DND-41 (cell line): ENCODE measurements at regions not wholly inside any gene's neighbourhood (a gene's known extent, or its start where the extent isn't known, plus 50 kb on each side); places are given as distances from the start of the nearest gene placed in this dataset.

ENCODE experiments used
- ATAC-seq: fragments of 200-7000 bp; cut with Tn5 transposase; 3 replicates; pipeline ENCODE4 v1.9.1; 2021; ENCODE audit warnings: low read depth; ENCODE audit not compliant: insufficient read depth
- DNase-seq: peaks from one replicate; pipeline ENCODE4 v3.0.0-alpha.2; 2020
- H2AFZ ChIP-seq: 2 replicates; pipeline ENCODE4 v1.6.0; 2012; ENCODE audit warnings: low read depth, low read length
- H3K27ac ChIP-seq: 2 replicates; pipeline ENCODE4 v1.5.1; 2012; ENCODE audit warnings: low read length, inconsistent platforms
- H3K27me3 ChIP-seq: fragments of 200-600 bp; sonication (generic); 2 replicates; pipeline ENCODE4 v1.6.0; 2012; ENCODE audit warnings: low read length, mild to moderate bottlenecking, inconsistent platforms; ENCODE audit not compliant: insufficient read depth, poor library complexity
- H3K36me3 ChIP-seq: 2 replicates; pipeline ENCODE4 v1.5.1; 2012; ENCODE audit warnings: low read length, inconsistent platforms; ENCODE audit not compliant: insufficient read depth
- H3K4me1 ChIP-seq: 2 replicates; pipeline ENCODE4 v1.5.1; 2012; ENCODE audit warnings: mild to moderate bottlenecking, low read length; ENCODE audit not compliant: insufficient read depth
- H3K4me2 ChIP-seq: 2 replicates; pipeline ENCODE4 v1.6.0; 2012; ENCODE audit warnings: mild to moderate bottlenecking, moderate library complexity, low read length, inconsistent platforms; ENCODE audit not compliant: insufficient read depth
- H3K4me3 ChIP-seq, 2 experiments: fragments of 200-600 bp in 1 of 2; shearing (Covaris generic) in 1 of 2; 2 replicates each; pipeline ENCODE4 v1.5.1; 2012 to 2016; ENCODE audit warnings: inconsistent platforms in 2 of 2, low read length in 2 of 2, mild to moderate bottlenecking in 2 of 2, low read depth in 1 of 2, moderate library complexity in 1 of 2
- H3K79me2 ChIP-seq: 2 replicates; pipeline ENCODE4 v1.6.0; 2012; ENCODE audit warnings: low read length, inconsistent platforms; ENCODE audit not compliant: insufficient read depth
- H3K9ac ChIP-seq: 2 replicates; pipeline ENCODE4 v1.6.0; 2012; ENCODE audit warnings: low read depth, mild to moderate bottlenecking, inconsistent platforms, low read length, moderate library complexity
- H3K9me3 ChIP-seq: 2 replicates; pipeline ENCODE4 v1.5.1; 2012; ENCODE audit warnings: low read length, moderate library complexity, mild to moderate bottlenecking, inconsistent platforms; ENCODE audit not compliant: insufficient read depth, severe bottlenecking
- H4K20me1 ChIP-seq: 2 replicates; pipeline ENCODE4 v1.6.0; 2012; ENCODE audit warnings: low read length; ENCODE audit not compliant: insufficient read depth
- CTCF ChIP-seq: IDR thresholded peaks from 2 replicates; pipeline ENCODE4 v1.5.1; 2012; ENCODE audit warnings: borderline replicate concordance, low read length, moderate library complexity, mild to moderate bottlenecking; ENCODE audit not compliant: poor library complexity, severe bottlenecking; ENCODE audit errors: extremely low read depth
- EZH2 ChIP-seq: IDR thresholded peaks from 3 replicates; pipeline ENCODE4 v1.6.1; 2012; ENCODE audit warnings: borderline replicate concordance, low read depth, mild to moderate bottlenecking, moderate library complexity, low read length, inconsistent platforms; ENCODE audit not compliant: severe bottlenecking

- TF ChIP-seq CTCF = no peak
- no peak for TF ChIP-seq EZH2
- no peaks in the 10 kb centered on the region for H3K4me1 ChIP-seq
- H3K27ac ChIP-seq = no peak overlapping the region
- DNase-seq = no peak
- no peaks in the 10 kb centered on the region for H3K9me3 ChIP-seq
- H3K4me2 ChIP-seq = no peak overlapping the region
- H2AFZ ChIP-seq = no peak overlapping the region
- no peaks in the 10 kb centered on the region for H4K20me1 ChIP-seq
- no peak overlapping the region for H3K4me3 ChIP-seq
- H3K36me3 ChIP-seq = no peaks in the 10 kb centered on the region
- no peak for ATAC-seq
- H3K27me3 ChIP-seq = peaks cover 8% of the 10 kb centered on the region
- H3K9ac ChIP-seq = no peak overlapping the region
- no peaks in the 10 kb centered on the region for H3K79me2 ChIP-seq
Measured at GRCh38 chr12:30843211-30843610, 83.3 kb upstream of the TSPAN11 start.

- Histone ChIP-seq H3K36me3 (no peaks in the 10 kb centered on the region), H3K4me1 (no peaks in the 10 kb centered on the region), H3K27me3 (peaks cover 11% of the 10 kb centered on the region), H2AFZ (no peak overlapping the region), H3K4me2 (no peak overlapping the region), H4K20me1 (no peaks in the 10 kb centered on the region), H3K79me2 (no peaks in the 10 kb centered on the region), H3K9me3 (no peaks in the 10 kb centered on the region), H3K27ac (no peak overlapping the region), H3K9ac (no peak overlapping the region), H3K4me3 (no peak overlapping the region)
- DNase-seq (no peak), ATAC-seq (no peak)
- TF ChIP-seq EZH2 (no peak), CTCF (no peak)
Measured at GRCh38 chr12:30840715-30841114, 85.8 kb upstream of the TSPAN11 start.

GRCh38 chr12:30839643-30840220 lies 85.0 kb upstream of the CAPRIN2 start:
- H3K79me2 ChIP-seq = no peaks in the 10 kb centered on the region
- TF ChIP-seq CTCF = no peak
- no peak for TF ChIP-seq EZH2
- ATAC-seq (no peak), DNase-seq (no peak)
- no peaks in the 10 kb centered on the region for H3K9me3 ChIP-seq
- H3K27me3 ChIP-seq = peaks cover 11% of the 10 kb centered on the region
- no peaks in the 10 kb centered on the region for H4K20me1 ChIP-seq
- H2AFZ ChIP-seq = no peak overlapping the region
- H3K9ac ChIP-seq = no peak overlapping the region
- no peak overlapping the region for H3K4me2 ChIP-seq
- H3K4me3 ChIP-seq = no peak overlapping the region
- no peak overlapping the region for H3K27ac ChIP-seq
- H3K4me1 ChIP-seq = no peaks in the 10 kb centered on the region
- no peaks in the 10 kb centered on the region for H3K36me3 ChIP-seq

GRCh38 chr12:30837595-30837994 lies 82.8 kb upstream of the CAPRIN2 start:
- Histone ChIP-seq H3K4me2 (no peak overlapping the region), H4K20me1 (no peaks in the 10 kb centered on the region), H3K4me3 (no peak overlapping the region), H3K4me1 (no peaks in the 10 kb centered on the region), H2AFZ (no peak overlapping the region), H3K27me3 (peaks cover 10% of the 10 kb centered on the region), H3K9me3 (no peaks in the 10 kb centered on the region), H3K9ac (no peak overlapping the region), H3K36me3 (no peaks in the 10 kb centered on the region), H3K27ac (no peak overlapping the region), H3K79me2 (no peaks in the 10 kb centered on the region)
- no peak for TF ChIP-seq CTCF
- no peak for TF ChIP-seq EZH2
- DNase-seq (no peak), ATAC-seq (no peak)
